OCI-LY1 (cell line): ENCODE measurements at regions not wholly inside any gene's neighbourhood (a gene's known extent, or its start where the extent isn't known, plus 50 kb on each side); places are given as distances from the start of the nearest gene placed in this dataset.

Experiments used
- H2AFZ ChIP-seq: fragments of 200-600 bp; sonication (generic), shearing (Covaris generic); 2 replicates; pipeline ENCODE4 v1.6.0; 2014; ENCODE audit warnings: antibody characterized with exemption, mild to moderate bottlenecking, low read length
- H3F3A ChIP-seq: fragments of 200-600 bp; sonication (generic), shearing (Covaris generic); 2 replicates; pipeline ENCODE4 v1.6.0; 2014; ENCODE audit warnings: mild to moderate bottlenecking, antibody characterized with exemption, low read length, moderate library complexity; ENCODE audit not compliant: insufficient read depth
- H3K27ac ChIP-seq: fragments of 200-600 bp; sonication (generic); 2 replicates; pipeline ENCODE4 v1.5.1; 2014; ENCODE audit warnings: low read length, mixed run types, mild to moderate bottlenecking, low read depth; ENCODE audit not compliant: poor library complexity, severe bottlenecking
- H3K27me3 ChIP-seq: fragments of 200-600 bp; sonication (generic); 2 replicates; pipeline ENCODE4 v1.6.0; 2014; ENCODE audit warnings: antibody characterized with exemption, mild to moderate bottlenecking, low read length, moderate library complexity; ENCODE audit not compliant: insufficient read depth
- H3K36me3 ChIP-seq: fragments of 200-600 bp; sonication (generic); 2 replicates; pipeline ENCODE4 v1.6.1; 2014; ENCODE audit warnings: mild to moderate bottlenecking, antibody characterized with exemption, low read length, moderate library complexity, mixed read lengths; ENCODE audit not compliant: insufficient read depth
- H3K4me1 ChIP-seq: fragments of 200-600 bp; sonication (generic); 2 replicates; pipeline ENCODE4 v1.5.1; 2014; ENCODE audit warnings: mild to moderate bottlenecking, low read length, moderate library complexity; ENCODE audit not compliant: insufficient read depth, severe bottlenecking
- H3K4me2 ChIP-seq: fragments of 200-600 bp; sonication (generic), shearing (Covaris generic); 2 replicates; pipeline ENCODE4 v1.6.1; 2014; ENCODE audit warnings: low read length
- H3K4me3 ChIP-seq: fragments of 200-600 bp; sonication (generic); 2 replicates; pipeline ENCODE4 v1.5.1; 2014; ENCODE audit warnings: low read length, low read depth, mild to moderate bottlenecking, mixed read lengths; ENCODE audit not compliant: poor library complexity, severe bottlenecking
- H3K79me2 ChIP-seq: fragments of 200-600 bp; shearing (Covaris generic); 2 replicates; pipeline ENCODE4 v1.6.1; 2016; ENCODE audit warnings: mixed run types, low read length, mixed read lengths; ENCODE audit not compliant: insufficient read depth
- H3K9ac ChIP-seq: fragments of 200-600 bp; sonication (generic), shearing (Covaris generic); 2 replicates; pipeline ENCODE4 v1.6.1; 2014; ENCODE audit warnings: mild to moderate bottlenecking, low read length, mixed read lengths
- H3K9me2 ChIP-seq: fragments of 200-600 bp; sonication (generic), shearing (Covaris generic); 2 replicates; pipeline ENCODE4 v1.6.1; 2014; ENCODE audit warnings: low read depth, mild to moderate bottlenecking, low read length, mixed read lengths
- H3K9me3 ChIP-seq: fragments of 200-600 bp; shearing (Covaris generic); 2 replicates; pipeline ENCODE4 v1.6.1; 2014; ENCODE audit warnings: low read length, mixed read lengths
- H4K20me1 ChIP-seq: fragments of 200-600 bp; sonication (generic), shearing (Covaris generic); 2 replicates; pipeline ENCODE4 v1.6.0; 2016; ENCODE audit warnings: mild to moderate bottlenecking, low read length; ENCODE audit not compliant: insufficient read depth
- CTCF ChIP-seq: fragments of 200-600 bp; sonication (generic), shearing (Covaris generic); IDR thresholded peaks from 2 replicates; pipeline ENCODE4 v1.5.1; 2017; ENCODE audit warnings: mild to moderate bottlenecking, antibody characterized with exemption, low read length, moderate library complexity, mixed read lengths
- EZH2 ChIP-seq: fragments of 200-600 bp; sonication (generic), shearing (Covaris generic); IDR thresholded peaks from 2 replicates; pipeline ENCODE4 v1.8.0; 2017; ENCODE audit warnings: borderline replicate concordance, mixed run types, mild to moderate bottlenecking, antibody characterized with exemption, low read length, moderate library complexity, mixed read lengths

GRCh38 chr1:104120525-104120924 is 370.8 kb downstream of the AMY1C start:
- Histone ChIP-seq H3K9ac (no peak overlapping the region), H3K27ac (no peak overlapping the region), H3K4me3 (no peak overlapping the region), H3K9me2 (no peaks in the 10 kb centered on the region), H3K27me3 (no peaks in the 10 kb centered on the region), H3K36me3 (no peaks in the 10 kb centered on the region), H4K20me1 (no peaks in the 10 kb centered on the region), H3F3A (no peaks in the 10 kb centered on the region), H2AFZ (no peak overlapping the region), H3K4me1 (no peaks in the 10 kb centered on the region), H3K9me3 (no peaks in the 10 kb centered on the region), H3K4me2 (no peak overlapping the region), H3K79me2 (no peaks in the 10 kb centered on the region)
- TF ChIP-seq EZH2 (no peak), CTCF (peak; percentile 33; the same call in 1 of the 2 replicates)

GRCh38 chr1:104121271-104121670 is 371.6 kb downstream of the AMY1C start:
- no peak overlapping the region for H3K9ac ChIP-seq
- H3K27ac ChIP-seq = no peak overlapping the region
- no peak for TF ChIP-seq EZH2
- H3K4me3 ChIP-seq = no peak overlapping the region
- H3K36me3 ChIP-seq = no peaks in the 10 kb centered on the region
- H2AFZ ChIP-seq = no peak overlapping the region
- H3F3A ChIP-seq = no peaks in the 10 kb centered on the region
- H4K20me1 ChIP-seq = no peaks in the 10 kb centered on the region
- no peaks in the 10 kb centered on the region for H3K79me2 ChIP-seq
- H3K4me2 ChIP-seq = no peak overlapping the region
- H3K4me1 ChIP-seq = no peaks in the 10 kb centered on the region
- H3K9me3 ChIP-seq = no peaks in the 10 kb centered on the region
- H3K27me3 ChIP-seq = no peaks in the 10 kb centered on the region
- H3K9me2 ChIP-seq = no peaks in the 10 kb centered on the region

GRCh38 chr1:104125266-104125665 is 375.6 kb downstream of the AMY1C start:
- TF ChIP-seq EZH2 = no peak
- TF ChIP-seq CTCF = no peak
- Histone ChIP-seq H3K4me1 (no peaks in the 10 kb centered on the region), H3K27me3 (no peaks in the 10 kb centered on the region), H3K9me2 (no peaks in the 10 kb centered on the region), H3K79me2 (no peaks in the 10 kb centered on the region), H3K9me3 (no peaks in the 10 kb centered on the region), H3K9ac (no peak overlapping the region), H3K36me3 (no peaks in the 10 kb centered on the region), H3K27ac (no peak overlapping the region), H3K4me3 (no peak overlapping the region), H2AFZ (no peak overlapping the region), H3K4me2 (no peak overlapping the region), H3F3A (no peaks in the 10 kb centered on the region), H4K20me1 (no peaks in the 10 kb centered on the region)

- H3K4me1 ChIP-seq = no peaks in the 10 kb centered on the region
- H3K27ac ChIP-seq = no peak overlapping the region
- H3K9me2 ChIP-seq = no peaks in the 10 kb centered on the region
- no peaks in the 10 kb centered on the region for H3K79me2 ChIP-seq
- H2AFZ ChIP-seq = no peak overlapping the region
- no peak overlapping the region for H3K9ac ChIP-seq
- TF ChIP-seq EZH2 (no peak), CTCF (no peak)
- H3K36me3 ChIP-seq = no peaks in the 10 kb centered on the region
- H3K4me3 ChIP-seq = no peak overlapping the region
- no peaks in the 10 kb centered on the region for H3K9me3 ChIP-seq
- no peaks in the 10 kb centered on the region for H4K20me1 ChIP-seq
- H3K4me2 ChIP-seq = no peak overlapping the region
- no peaks in the 10 kb centered on the region for H3F3A ChIP-seq
- no peaks in the 10 kb centered on the region for H3K27me3 ChIP-seq
Observed at GRCh38 chr1:104125970-104126369, 376.3 kb downstream of the AMY1C start.
